HUES64 (cell line): ENCODE measurements at regions not wholly inside any gene's neighbourhood (a gene's known extent, or its start where the extent isn't known, plus 50 kb on each side); places are given as distances from the start of the nearest gene placed in this dataset.

Experiments used
- H3K27ac ChIP-seq: 2 replicates; pipeline ENCODE4 v1.7.0; 2013; ENCODE audit warnings: low read depth, low read length, inconsistent platforms
- H3K27me3 ChIP-seq: 2 replicates; pipeline ENCODE4 v1.6.1; 2013; ENCODE audit warnings: mild to moderate bottlenecking, low read length; ENCODE audit not compliant: insufficient read depth
- H3K36me3 ChIP-seq: 2 replicates; pipeline ENCODE4 v1.6.1; 2013; ENCODE audit warnings: mild to moderate bottlenecking, low read length; ENCODE audit not compliant: insufficient read depth
- H3K4me1 ChIP-seq: 2 replicates; pipeline ENCODE4 v1.6.1; 2013; ENCODE audit warnings: mild to moderate bottlenecking, low read length, moderate library complexity; ENCODE audit not compliant: insufficient read depth
- H3K4me3 ChIP-seq: 2 replicates; pipeline ENCODE4 v1.5.1; 2013; ENCODE audit warnings: mild to moderate bottlenecking, low read length, moderate library complexity
- H3K9ac ChIP-seq: 2 replicates; pipeline ENCODE4 v1.6.1; 2013; ENCODE audit warnings: mild to moderate bottlenecking, low read depth, low read length
- H3K9me3 ChIP-seq: 2 replicates; pipeline ENCODE4 v1.6.1; 2013; ENCODE audit warnings: low read depth, low read length; ENCODE audit not compliant: insufficient read depth
- WGBS: fragments of 150-250, 120-280 bp; methylation state at CpG from one replicate; pipeline ENCODE4 v1.1.7; 2013; ENCODE audit warnings: missing lambda C conversion rate; 5-methylcytosine and 5-hydroxymethylcytosine counted together

- 71% methylated on average over 4 of the region's 4 CpGs for WGBS
- Histone ChIP-seq H3K9me3 (peaks cover 87% of the 10 kb centered on the region), H3K27me3 (no peaks in the 10 kb centered on the region), H3K9ac (no peak overlapping the region), H3K4me3 (no peak overlapping the region), H3K36me3 (no peaks in the 10 kb centered on the region), H3K4me1 (no peaks in the 10 kb centered on the region), H3K27ac (no peak overlapping the region)
Measured at GRCh38 chr7:153912211-153912610, 140.0 kb upstream of the DPP6 start.

GRCh38 chr7:153920126-153920525 is 132.1 kb upstream of the DPP6 start:
- peaks cover 70% of the 10 kb centered on the region for H3K9me3 ChIP-seq
- no peak overlapping the region for H3K27ac ChIP-seq
- 86% methylated on average over 5 of the region's 5 CpGs for WGBS
- no peak overlapping the region for H3K9ac ChIP-seq
- no peak overlapping the region for H3K4me3 ChIP-seq
- H3K4me1 ChIP-seq, result no peaks in the 10 kb centered on the region
- no peaks in the 10 kb centered on the region for H3K27me3 ChIP-seq
- no peaks in the 10 kb centered on the region for H3K36me3 ChIP-seq

GRCh38 chr7:153920897-153921296 is 131.3 kb upstream of the DPP6 start:
- no peak overlapping the region for H3K9ac ChIP-seq
- WGBS, result 73% methylated on average over 5 of the region's 5 CpGs
- H3K27me3 ChIP-seq, result no peaks in the 10 kb centered on the region
- no peak overlapping the region for H3K4me3 ChIP-seq
- peaks cover 73% of the 10 kb centered on the region for H3K9me3 ChIP-seq
- H3K36me3 ChIP-seq, result no peaks in the 10 kb centered on the region
- no peaks in the 10 kb centered on the region for H3K4me1 ChIP-seq
- H3K27ac ChIP-seq, result no peak overlapping the region

GRCh38 chr7:153921408-153921807 is 130.8 kb upstream of the DPP6 start:
- H3K36me3 ChIP-seq, result no peaks in the 10 kb centered on the region
- no peak overlapping the region for H3K27ac ChIP-seq
- H3K27me3 ChIP-seq, result no peaks in the 10 kb centered on the region
- no peaks in the 10 kb centered on the region for H3K4me1 ChIP-seq
- no peak overlapping the region for H3K4me3 ChIP-seq
- peaks cover 79% of the 10 kb centered on the region for H3K9me3 ChIP-seq
- H3K9ac ChIP-seq, result no peak overlapping the region
- WGBS, result 72% methylated on average over 3 of the region's 3 CpGs

GRCh38 chr7:153930696-153931095 is 121.5 kb upstream of the DPP6 start:
- Histone ChIP-seq H3K9me3 (peaks cover 80% of the 10 kb centered on the region), H3K4me3 (no peak overlapping the region), H3K4me1 (no peaks in the 10 kb centered on the region), H3K9ac (no peak overlapping the region), H3K36me3 (no peaks in the 10 kb centered on the region), H3K27ac (no peak overlapping the region), H3K27me3 (no peaks in the 10 kb centered on the region)
- WGBS, result 68% methylated on average over 2 of the region's 2 CpGs

GRCh38 chr7:153934048-153934447 is 118.2 kb upstream of the DPP6 start:
- Histone ChIP-seq H3K9ac (no peak overlapping the region), H3K4me3 (no peak overlapping the region), H3K36me3 (no peaks in the 10 kb centered on the region), H3K27me3 (no peaks in the 10 kb centered on the region), H3K27ac (no peak overlapping the region), H3K4me1 (no peaks in the 10 kb centered on the region), H3K9me3 (peaks cover 81% of the 10 kb centered on the region)
- 80% methylated on average over 4 of the region's 5 CpGs for WGBS

GRCh38 chr7:153934629-153935028 is 117.6 kb upstream of the DPP6 start:
- WGBS, result 84% methylated on average over 10 of the region's 10 CpGs
- no peak overlapping the region for H3K9ac ChIP-seq
- H3K27me3 ChIP-seq, result no peaks in the 10 kb centered on the region

GRCh38 chr7:153935095-153935494 is 117.1 kb upstream of the DPP6 start:
- Histone ChIP-seq H3K9me3 (peaks cover 80% of the 10 kb centered on the region), H3K27me3 (no peaks in the 10 kb centered on the region), H3K4me1 (no peaks in the 10 kb centered on the region), H3K27ac (no peak overlapping the region), H3K4me3 (no peak overlapping the region), H3K9ac (no peak overlapping the region), H3K36me3 (no peaks in the 10 kb centered on the region)
- 87% methylated on average over 13 of the region's 13 CpGs for WGBS

More at GRCh38 chr7:153934629-153935028, 117.6 kb upstream of the DPP6 start:
- H3K27ac ChIP-seq, result no peak overlapping the region
- H3K4me1 ChIP-seq, result no peaks in the 10 kb centered on the region
- H3K4me3 ChIP-seq, result no peak overlapping the region
- H3K36me3 ChIP-seq, result no peaks in the 10 kb centered on the region
- H3K9me3 ChIP-seq, result peaks cover 81% of the 10 kb centered on the region

GRCh38 chr7:153938451-153938850 is 113.7 kb upstream of the DPP6 start:
- Histone ChIP-seq H3K9me3 (peaks cover 87% of the 10 kb centered on the region), H3K36me3 (no peaks in the 10 kb centered on the region), H3K9ac (no peak overlapping the region), H3K27me3 (no peaks in the 10 kb centered on the region), H3K4me3 (no peak overlapping the region), H3K4me1 (no peaks in the 10 kb centered on the region), H3K27ac (no peak overlapping the region)
- 87% methylated on average over 8 of the region's 8 CpGs for WGBS

GRCh38 chr7:153939177-153939576 is 113.0 kb upstream of the DPP6 start:
- Histone ChIP-seq H3K27ac (no peak overlapping the region), H3K9me3 (peaks cover 82% of the 10 kb centered on the region), H3K4me1 (no peaks in the 10 kb centered on the region), H3K4me3 (no peak overlapping the region), H3K27me3 (no peaks in the 10 kb centered on the region), H3K9ac (no peak overlapping the region), H3K36me3 (no peaks in the 10 kb centered on the region)
- WGBS, result 71% methylated on average over 4 of the region's 5 CpGs

- Histone ChIP-seq H3K4me1 (no peaks in the 10 kb centered on the region), H3K9me3 (peaks cover 78% of the 10 kb centered on the region), H3K27me3 (no peaks in the 10 kb centered on the region), H3K27ac (no peak overlapping the region), H3K36me3 (no peaks in the 10 kb centered on the region), H3K9ac (no peak overlapping the region), H3K4me3 (no peak overlapping the region)
- 97% methylated on average over 3 of the region's 3 CpGs for WGBS
Measured at GRCh38 chr7:153939654-153940053, 112.5 kb upstream of the DPP6 start.

- H3K27ac ChIP-seq, result no peak overlapping the region
- no peak overlapping the region for H3K4me3 ChIP-seq
- no peaks in the 10 kb centered on the region for H3K36me3 ChIP-seq
- no peaks in the 10 kb centered on the region for H3K4me1 ChIP-seq
- no peaks in the 10 kb centered on the region for H3K27me3 ChIP-seq
- WGBS, result 54% methylated on average over 5 of the region's 5 CpGs
- H3K9ac ChIP-seq, result no peak overlapping the region
- H3K9me3 ChIP-seq, result peaks cover 81% of the 10 kb centered on the region
Measured at GRCh38 chr7:153941061-153941460, 111.1 kb upstream of the DPP6 start.
